ENCODE measurements at regions not wholly inside any gene's neighbourhood (a gene's known extent, or its start where the extent isn't known, plus 50 kb on each side); places are given as distances from the start of the nearest gene placed in this dataset.

- H3K9ac ChIP-seq (ENCODE audit: low read depth, low read length), result no peak overlapping the region
- TF ChIP-seq EZH2 (IDR thresholded peaks at IDR 0.05; ENCODE audit: borderline replicate concordance, low read depth, low read length, severe bottlenecking) (no peak), CTCF (IDR thresholded peaks at IDR 0.05; ENCODE audit: borderline replicate concordance, extremely low read depth, low read length, poor library complexity, severe bottlenecking) (no peak)
- no peak overlapping the region for H3K4me2 ChIP-seq (ENCODE audit: insufficient read depth, low read length)
- no peak for DNase-seq
- H3K4me1 ChIP-seq (ENCODE audit: insufficient read depth, low read length), result no peaks in the 10 kb centered on the region
- H3K27ac ChIP-seq (ENCODE audit: low read length), result no peak overlapping the region
- H3K9me3 ChIP-seq (ENCODE audit: insufficient read depth, low read length, severe bottlenecking), result no peaks in the 10 kb centered on the region
- H4K20me1 ChIP-seq (ENCODE audit: insufficient read depth, low read length), result no peaks in the 10 kb centered on the region
- ATAC-seq (ENCODE audit: insufficient read depth, low read depth), result no peak
- H3K79me2 ChIP-seq (ENCODE audit: insufficient read depth, low read length), result no peaks in the 10 kb centered on the region
- H3K36me3 ChIP-seq (ENCODE audit: insufficient read depth, low read length), result no peaks in the 10 kb centered on the region
- H3K27me3 ChIP-seq (ENCODE audit: insufficient read depth, low read length, poor library complexity), result no peaks in the 10 kb centered on the region
- no peak overlapping the region for H3K4me3 ChIP-seq (ENCODE audit: low read depth in 1 of 2, low read length in 2 of 2)
- H2AFZ ChIP-seq (ENCODE audit: low read depth, low read length), result no peak overlapping the region
Observed at GRCh38 chr1:106223213-106223612, 833.3 kb upstream of the PRMT6 start.

GRCh38 chr1:106224426-106224825, 832.0 kb upstream of the PRMT6 start:
- DNase-seq, result no peak
- Histone ChIP-seq H3K4me1 (ENCODE audit: insufficient read depth, low read length) (no peaks in the 10 kb centered on the region), H3K9me3 (ENCODE audit: insufficient read depth, low read length, severe bottlenecking) (no peaks in the 10 kb centered on the region), H4K20me1 (ENCODE audit: insufficient read depth, low read length) (no peaks in the 10 kb centered on the region), H3K27me3 (ENCODE audit: insufficient read depth, low read length, poor library complexity) (no peaks in the 10 kb centered on the region), H3K4me2 (ENCODE audit: insufficient read depth, low read length) (no peak overlapping the region), H3K4me3 (ENCODE audit: low read depth in 1 of 2, low read length in 2 of 2) (no peak overlapping the region), H3K9ac (ENCODE audit: low read depth, low read length) (no peak overlapping the region), H3K36me3 (ENCODE audit: insufficient read depth, low read length) (no peaks in the 10 kb centered on the region), H3K27ac (ENCODE audit: low read length) (no peak overlapping the region), H2AFZ (ENCODE audit: low read depth, low read length) (no peak overlapping the region), H3K79me2 (ENCODE audit: insufficient read depth, low read length) (no peaks in the 10 kb centered on the region)
- TF ChIP-seq EZH2 (IDR thresholded peaks at IDR 0.05; ENCODE audit: borderline replicate concordance, low read depth, low read length, severe bottlenecking) (no peak), CTCF (IDR thresholded peaks at IDR 0.05; ENCODE audit: borderline replicate concordance, extremely low read depth, low read length, poor library complexity, severe bottlenecking) (no peak)
- no peak for ATAC-seq (ENCODE audit: insufficient read depth, low read depth)

- Histone ChIP-seq H3K27ac (ENCODE audit: low read length) (no peak overlapping the region), H2AFZ (ENCODE audit: low read depth, low read length) (no peak overlapping the region), H3K79me2 (ENCODE audit: insufficient read depth, low read length) (no peaks in the 10 kb centered on the region), H3K4me2 (ENCODE audit: insufficient read depth, low read length) (no peak overlapping the region), H3K36me3 (ENCODE audit: insufficient read depth, low read length) (no peaks in the 10 kb centered on the region), H3K4me3 (ENCODE audit: low read depth in 1 of 2, low read length in 2 of 2) (no peak overlapping the region), H3K9ac (ENCODE audit: low read depth, low read length) (no peak overlapping the region), H3K27me3 (ENCODE audit: insufficient read depth, low read length, poor library complexity) (no peaks in the 10 kb centered on the region), H3K9me3 (ENCODE audit: insufficient read depth, low read length, severe bottlenecking) (no peaks in the 10 kb centered on the region), H3K4me1 (ENCODE audit: insufficient read depth, low read length) (no peaks in the 10 kb centered on the region), H4K20me1 (ENCODE audit: insufficient read depth, low read length) (no peaks in the 10 kb centered on the region)
- no peak for TF ChIP-seq EZH2 (IDR thresholded peaks at IDR 0.05; ENCODE audit: borderline replicate concordance, low read depth, low read length, severe bottlenecking)
- TF ChIP-seq CTCF (IDR thresholded peaks at IDR 0.05; ENCODE audit: borderline replicate concordance, extremely low read depth, low read length, poor library complexity, severe bottlenecking), result no peak
- ATAC-seq (ENCODE audit: insufficient read depth, low read depth) (no peak), DNase-seq (no peak)
Observed at GRCh38 chr1:106225403-106225802, 831.1 kb upstream of the PRMT6 start.

- Histone ChIP-seq H3K4me2 (ENCODE audit: insufficient read depth, low read length) (no peak overlapping the region), H3K4me1 (ENCODE audit: insufficient read depth, low read length) (no peaks in the 10 kb centered on the region), H4K20me1 (ENCODE audit: insufficient read depth, low read length) (no peaks in the 10 kb centered on the region), H2AFZ (ENCODE audit: low read depth, low read length) (no peak overlapping the region), H3K9me3 (ENCODE audit: insufficient read depth, low read length, severe bottlenecking) (no peaks in the 10 kb centered on the region), H3K79me2 (ENCODE audit: insufficient read depth, low read length) (no peaks in the 10 kb centered on the region), H3K9ac (ENCODE audit: low read depth, low read length) (no peak overlapping the region), H3K36me3 (ENCODE audit: insufficient read depth, low read length) (no peaks in the 10 kb centered on the region), H3K27ac (ENCODE audit: low read length) (no peak overlapping the region), H3K27me3 (ENCODE audit: insufficient read depth, low read length, poor library complexity) (no peaks in the 10 kb centered on the region), H3K4me3 (ENCODE audit: low read depth in 1 of 2, low read length in 2 of 2) (no peak overlapping the region)
- ATAC-seq (ENCODE audit: insufficient read depth, low read depth) (no peak), DNase-seq (no peak)
- TF ChIP-seq CTCF (IDR thresholded peaks at IDR 0.05; ENCODE audit: borderline replicate concordance, extremely low read depth, low read length, poor library complexity, severe bottlenecking) (no peak), EZH2 (IDR thresholded peaks at IDR 0.05; ENCODE audit: borderline replicate concordance, low read depth, low read length, severe bottlenecking) (no peak)
Observed at GRCh38 chr1:106226550-106226949, 829.9 kb upstream of the PRMT6 start.
